ENCODE measurements at regions not wholly inside any gene's neighbourhood (a gene's known extent, or its start where the extent isn't known, plus 50 kb on each side); places are given as distances from the start of the nearest gene placed in this dataset.

DNA sequence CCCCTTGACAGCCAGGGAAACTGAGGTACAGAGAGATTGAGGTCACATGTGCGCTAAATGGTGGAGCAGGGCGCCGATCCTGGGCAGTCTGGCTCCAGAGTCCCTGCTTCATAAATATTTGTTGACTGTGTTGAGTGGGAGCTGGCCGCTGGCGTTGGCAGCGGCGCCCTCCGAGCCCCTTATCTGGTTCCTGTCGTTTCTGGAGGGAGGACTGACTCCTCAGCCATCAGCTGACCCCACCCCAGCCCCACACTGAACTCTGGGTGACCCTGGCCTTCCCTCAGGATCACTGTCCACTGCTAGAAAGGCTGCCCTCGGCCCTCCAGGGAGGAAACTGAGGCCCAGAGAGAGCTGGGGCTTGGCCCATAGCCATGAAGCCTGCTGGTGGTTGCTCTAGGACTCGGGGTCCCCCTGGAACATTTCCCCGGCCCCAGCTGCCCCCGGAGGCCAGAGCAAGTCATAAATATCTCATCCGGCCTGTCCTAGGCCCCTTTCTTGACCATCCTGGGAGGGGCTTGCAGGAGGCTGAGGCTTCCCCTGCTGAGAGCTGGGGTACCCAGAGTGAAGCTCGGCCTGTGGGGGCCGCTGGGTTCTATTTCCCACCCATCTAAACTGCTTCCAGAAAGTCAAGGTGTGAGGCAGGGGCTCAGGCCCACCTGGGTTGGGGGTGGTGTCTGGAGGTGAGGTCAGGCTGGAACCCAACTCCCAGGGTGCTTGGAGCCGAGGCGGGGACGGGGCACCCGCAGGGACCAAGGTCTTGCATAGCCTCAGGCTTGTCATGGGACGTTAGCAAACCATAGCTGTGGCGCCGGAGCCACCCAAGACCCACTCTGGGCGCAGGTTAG lies 51.7 kb upstream of the GSE1 start:
- TF ChIP-seq, protein P1, sequence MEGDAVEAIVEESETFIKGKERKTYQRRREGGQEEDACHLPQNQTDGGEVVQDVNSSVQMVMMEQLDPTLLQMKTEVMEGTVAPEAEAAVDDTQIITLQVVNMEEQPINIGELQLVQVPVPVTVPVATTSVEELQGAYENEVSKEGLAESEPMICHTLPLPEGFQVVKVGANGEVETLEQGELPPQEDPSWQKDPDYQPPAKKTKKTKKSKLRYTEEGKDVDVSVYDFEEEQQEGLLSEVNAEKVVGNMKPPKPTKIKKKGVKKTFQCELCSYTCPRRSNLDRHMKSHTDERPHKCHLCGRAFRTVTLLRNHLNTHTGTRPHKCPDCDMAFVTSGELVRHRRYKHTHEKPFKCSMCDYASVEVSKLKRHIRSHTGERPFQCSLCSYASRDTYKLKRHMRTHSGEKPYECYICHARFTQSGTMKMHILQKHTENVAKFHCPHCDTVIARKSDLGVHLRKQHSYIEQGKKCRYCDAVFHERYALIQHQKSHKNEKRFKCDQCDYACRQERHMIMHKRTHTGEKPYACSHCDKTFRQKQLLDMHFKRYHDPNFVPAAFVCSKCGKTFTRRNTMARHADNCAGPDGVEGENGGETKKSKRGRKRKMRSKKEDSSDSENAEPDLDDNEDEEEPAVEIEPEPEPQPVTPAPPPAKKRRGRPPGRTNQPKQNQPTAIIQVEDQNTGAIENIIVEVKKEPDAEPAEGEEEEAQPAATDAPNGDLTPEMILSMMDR (IDR thresholded peaks at IDR 0.05 in 4 of 5, conservative IDR thresholded peaks at IDR 0.05 in 1 of 5), result no peak
- TF ChIP-seq POLR2A (IDR thresholded peaks at IDR 0.05), result no peak
